ENCODE measurements at regions not wholly inside any gene's neighbourhood (a gene's known extent, or its start where the extent isn't known, plus 50 kb on each side); places are given as distances from the start of the nearest gene placed in this dataset.
"Not testable (repeated sequence)": the region's sequence is repeated elsewhere in the genome, so short reads cannot be mapped to it uniquely, and the experiment has no call there.

- Histone ChIP-seq H3K36me3 (no peaks in the 10 kb centered on the region), H3K27me3 (no peaks in the 10 kb centered on the region), H3K27ac (no peak overlapping the region), H3K4me1 (no peaks in the 10 kb centered on the region), H3K4me3 (no peak overlapping the region), H3K9me3 (no peaks in the 10 kb centered on the region)
- no peak for DNase-seq
- intact Hi-C loops (cut with DNase I), result no loop called here
- TF ChIP-seq POLR2A (IDR thresholded peaks at IDR 0.05), result no peak
- no peak for TF ChIP-seq EP300 (IDR thresholded peaks at IDR 0.05)
- no peak for TF ChIP-seq POLR2AphosphoS5 (IDR thresholded peaks at IDR 0.05)
- TF ChIP-seq CTCF (IDR thresholded peaks at IDR 0.05), result no peak
- 88 to 93% methylated on average over 7 of the region's 7 CpGs for WGBS, 2 donors
Observed at GRCh38 chr2:16382451-16382850, 283.2 kb downstream of the CYRIA start.

DNA sequence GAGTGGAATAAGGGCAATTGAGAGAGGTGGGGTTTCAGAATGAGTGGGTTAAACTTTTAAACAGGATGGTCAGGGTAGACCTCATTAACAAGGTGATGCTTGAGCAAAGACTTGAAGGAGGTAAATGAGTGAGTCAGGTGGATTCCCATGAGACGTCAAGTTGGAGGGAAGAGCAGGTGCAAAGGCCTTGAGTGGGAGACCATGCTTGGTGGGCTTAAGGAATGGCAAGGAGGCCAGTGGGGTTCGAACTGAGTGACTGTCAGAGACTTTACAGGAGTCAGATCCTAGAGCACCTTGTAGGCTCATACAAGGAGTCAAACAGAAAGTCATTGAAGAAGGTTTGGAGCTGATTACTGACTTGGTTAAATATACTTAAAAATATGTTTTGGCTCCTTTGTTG is 284.1 kb downstream of the CYRIA start:
- Histone ChIP-seq H3K27ac (no peak overlapping the region), H3K36me3 (no peaks in the 10 kb centered on the region), H3K27me3 (no peaks in the 10 kb centered on the region), H3K9me3 (no peaks in the 10 kb centered on the region), H3K4me3 (no peak overlapping the region), H3K4me1 (no peaks in the 10 kb centered on the region)
- 72 to 86% methylated on average over 2 of the region's 2 CpGs for WGBS, 2 donors
- intact Hi-C loops (cut with DNase I), result no loop called here
- TF ChIP-seq POLR2AphosphoS5 (IDR thresholded peaks at IDR 0.05) (no peak), POLR2A (IDR thresholded peaks at IDR 0.05) (no peak), EP300 (IDR thresholded peaks at IDR 0.05) (no peak), CTCF (IDR thresholded peaks at IDR 0.05) (no peak)
- no peak for DNase-seq

DNA sequence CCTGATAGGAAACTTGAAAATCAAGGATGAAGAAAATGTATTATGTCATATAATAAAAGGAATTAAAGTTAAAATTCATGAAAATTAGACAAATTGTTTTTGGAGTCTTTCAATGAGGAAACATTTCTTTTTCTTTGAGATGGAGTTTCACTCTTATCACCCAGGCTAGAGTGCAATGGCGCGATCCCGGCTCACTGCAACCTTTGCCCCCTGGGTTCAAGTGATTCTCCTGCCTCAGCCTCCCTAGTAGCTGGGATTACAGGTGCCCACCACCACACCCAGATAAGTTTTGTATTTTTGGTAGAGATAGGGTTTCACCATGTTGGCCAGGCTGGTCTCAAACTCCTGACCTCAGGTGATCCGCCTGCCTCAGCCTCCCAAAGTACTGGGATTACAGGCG is 285.7 kb downstream of the CYRIA start:
- intact Hi-C loops (cut with DNase I); H3K4me3 ChIP-seq; H3K27ac ChIP-seq; H3K4me1 ChIP-seq; DNase-seq; H3K27me3 ChIP-seq; H3K9me3 ChIP-seq; H3K36me3 ChIP-seq: not testable (repeated sequence)
- 85 to 97% methylated on average over 5 of the region's 5 CpGs for WGBS, 2 donors

DNA sequence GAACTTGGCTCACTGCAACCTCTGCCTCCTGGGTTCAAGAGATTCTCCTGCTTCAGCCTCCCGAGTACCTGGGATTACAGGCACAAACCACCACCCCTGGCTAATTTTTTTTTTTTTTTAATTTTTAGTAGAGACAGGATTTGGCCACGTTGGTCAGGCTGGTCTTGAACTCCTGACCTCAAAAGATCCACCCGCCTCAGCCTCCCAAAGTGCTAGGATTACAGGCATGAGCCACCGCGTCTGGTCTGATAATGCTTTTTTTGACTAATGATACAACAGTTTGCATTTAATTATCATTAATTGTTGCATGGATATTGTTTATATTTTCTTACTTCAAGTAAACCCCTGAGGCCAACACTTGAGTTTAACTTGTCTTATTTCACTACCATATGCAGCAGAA is 286.6 kb downstream of the CYRIA start:
- intact Hi-C loops (cut with DNase I); H3K9me3 ChIP-seq; H3K4me3 ChIP-seq; H3K4me1 ChIP-seq; H3K27me3 ChIP-seq; DNase-seq; H3K27ac ChIP-seq; H3K36me3 ChIP-seq: not testable (repeated sequence)
- WGBS, 2 donors, result 88% methylated on average over 5 of the region's 5 CpGs

DNA sequence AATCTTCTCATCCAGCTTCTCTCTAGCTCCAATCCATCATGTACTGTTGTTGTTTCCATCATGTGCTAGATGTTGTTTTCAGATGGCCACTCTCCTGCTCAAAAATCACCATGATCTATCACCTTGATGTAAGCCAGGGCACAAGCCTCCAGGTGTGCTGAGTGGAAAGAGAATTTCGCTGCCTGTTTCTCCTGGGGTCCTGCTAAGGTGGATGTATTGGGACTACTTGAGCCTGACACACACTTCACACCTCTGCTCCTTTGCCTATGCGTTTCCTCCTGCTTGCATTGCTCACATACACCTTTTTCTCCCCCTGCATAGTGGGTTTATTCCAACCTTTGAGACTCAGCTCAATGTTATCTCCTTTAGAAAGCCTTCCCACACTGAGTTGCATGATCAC is 287.6 kb downstream of the CYRIA start:
- 83 to 93% methylated on average over 2 of the region's 2 CpGs for WGBS, 2 donors
- TF ChIP-seq EP300 (IDR thresholded peaks at IDR 0.05) (no peak), CTCF (IDR thresholded peaks at IDR 0.05) (no peak), POLR2AphosphoS5 (IDR thresholded peaks at IDR 0.05) (no peak), POLR2A (IDR thresholded peaks at IDR 0.05) (no peak)
- no peak for DNase-seq

DNA sequence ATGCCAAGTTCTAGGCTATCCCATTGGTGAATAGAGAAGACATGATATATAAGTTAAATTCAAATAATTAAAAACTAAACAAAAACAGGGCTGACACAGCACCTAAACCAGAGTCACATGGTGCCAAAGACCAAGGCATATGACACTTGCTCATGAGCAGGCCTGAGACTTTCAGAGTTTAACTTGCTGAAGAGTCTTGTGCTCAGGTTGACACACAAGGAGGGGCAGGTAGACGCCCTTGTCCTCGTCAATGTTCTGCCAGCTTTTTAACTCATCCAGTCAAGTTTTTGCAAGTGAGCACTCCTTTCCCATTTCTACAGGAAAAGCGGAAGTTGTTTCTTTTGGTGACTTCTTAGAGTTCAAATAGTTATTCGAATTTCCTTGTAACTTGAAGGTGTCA is 289.7 kb downstream of the CYRIA start:
- Histone ChIP-seq H3K27ac (no peak overlapping the region), H3K36me3 (no peaks in the 10 kb centered on the region), H3K4me3 (no peak overlapping the region), H3K9me3 (no peaks in the 10 kb centered on the region), H3K4me1 (no peaks in the 10 kb centered on the region), H3K27me3 (no peaks in the 10 kb centered on the region)
- intact Hi-C loops (cut with DNase I), result no loop called here
- TF ChIP-seq EP300 (IDR thresholded peaks at IDR 0.05) (no peak), POLR2AphosphoS5 (IDR thresholded peaks at IDR 0.05) (no peak), CTCF (IDR thresholded peaks at IDR 0.05) (no peak), POLR2A (IDR thresholded peaks at IDR 0.05) (no peak)
- no peak for DNase-seq
- WGBS, 2 donors, result 84 to 92% methylated on average over 4 of the region's 4 CpGs

More for the DNA sequence above, 287.6 kb downstream of the CYRIA start:
- H3K27ac ChIP-seq, result no peak overlapping the region
- H3K27me3 ChIP-seq, result no peaks in the 10 kb centered on the region
- intact Hi-C loops (cut with DNase I), result no loop called here
- H3K4me3 ChIP-seq, result no peak overlapping the region
- no peaks in the 10 kb centered on the region for H3K36me3 ChIP-seq
- H3K4me1 ChIP-seq, result no peaks in the 10 kb centered on the region
- H3K9me3 ChIP-seq, result no peaks in the 10 kb centered on the region

Measured in sigmoid colon (tissue), 6 donors.